ENCODE measurements at regions not wholly inside any gene's neighbourhood (a gene's known extent, or its start where the extent isn't known, plus 50 kb on each side); places are given as distances from the start of the nearest gene placed in this dataset.

GRCh38 chr14:101109347-101109638 is 205.8 kb upstream of the RTL1 start:
- no peaks in the 10 kb centered on the region for H3K9me2 ChIP-seq
- H3K4me2 ChIP-seq, result no peak overlapping the region
- TF ChIP-seq RCOR1 (IDR thresholded peaks at IDR 0.05; ENCODE audit: low read length), result no peak
- no peak for TF ChIP-seq RAD21 (IDR thresholded peaks at IDR 0.05; ENCODE audit: low read length)
- no peak for TF ChIP-seq FOXM1 (IDR thresholded peaks at IDR 0.05; ENCODE audit: low read depth)
- no peak for TF ChIP-seq CTCF (IDR thresholded peaks at IDR 0.05)
- TF ChIP-seq SIN3A (IDR thresholded peaks at IDR 0.05; ENCODE audit: borderline replicate concordance, low read depth, low read length), result no peak
- TF ChIP-seq, protein P1, sequence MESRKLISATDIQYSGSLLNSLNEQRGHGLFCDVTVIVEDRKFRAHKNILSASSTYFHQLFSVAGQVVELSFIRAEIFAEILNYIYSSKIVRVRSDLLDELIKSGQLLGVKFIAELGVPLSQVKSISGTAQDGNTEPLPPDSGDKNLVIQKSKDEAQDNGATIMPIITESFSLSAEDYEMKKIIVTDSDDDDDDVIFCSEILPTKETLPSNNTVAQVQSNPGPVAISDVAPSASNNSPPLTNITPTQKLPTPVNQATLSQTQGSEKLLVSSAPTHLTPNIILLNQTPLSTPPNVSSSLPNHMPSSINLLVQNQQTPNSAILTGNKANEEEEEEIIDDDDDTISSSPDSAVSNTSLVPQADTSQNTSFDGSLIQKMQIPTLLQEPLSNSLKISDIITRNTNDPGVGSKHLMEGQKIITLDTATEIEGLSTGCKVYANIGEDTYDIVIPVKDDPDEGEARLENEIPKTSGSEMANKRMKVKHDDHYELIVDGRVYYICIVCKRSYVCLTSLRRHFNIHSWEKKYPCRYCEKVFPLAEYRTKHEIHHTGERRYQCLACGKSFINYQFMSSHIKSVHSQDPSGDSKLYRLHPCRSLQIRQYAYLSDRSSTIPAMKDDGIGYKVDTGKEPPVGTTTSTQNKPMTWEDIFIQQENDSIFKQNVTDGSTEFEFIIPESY (IDR thresholded peaks at IDR 0.05; ENCODE audit: borderline replicate concordance, low read depth), result no peak
- TF ChIP-seq, protein P2, sequence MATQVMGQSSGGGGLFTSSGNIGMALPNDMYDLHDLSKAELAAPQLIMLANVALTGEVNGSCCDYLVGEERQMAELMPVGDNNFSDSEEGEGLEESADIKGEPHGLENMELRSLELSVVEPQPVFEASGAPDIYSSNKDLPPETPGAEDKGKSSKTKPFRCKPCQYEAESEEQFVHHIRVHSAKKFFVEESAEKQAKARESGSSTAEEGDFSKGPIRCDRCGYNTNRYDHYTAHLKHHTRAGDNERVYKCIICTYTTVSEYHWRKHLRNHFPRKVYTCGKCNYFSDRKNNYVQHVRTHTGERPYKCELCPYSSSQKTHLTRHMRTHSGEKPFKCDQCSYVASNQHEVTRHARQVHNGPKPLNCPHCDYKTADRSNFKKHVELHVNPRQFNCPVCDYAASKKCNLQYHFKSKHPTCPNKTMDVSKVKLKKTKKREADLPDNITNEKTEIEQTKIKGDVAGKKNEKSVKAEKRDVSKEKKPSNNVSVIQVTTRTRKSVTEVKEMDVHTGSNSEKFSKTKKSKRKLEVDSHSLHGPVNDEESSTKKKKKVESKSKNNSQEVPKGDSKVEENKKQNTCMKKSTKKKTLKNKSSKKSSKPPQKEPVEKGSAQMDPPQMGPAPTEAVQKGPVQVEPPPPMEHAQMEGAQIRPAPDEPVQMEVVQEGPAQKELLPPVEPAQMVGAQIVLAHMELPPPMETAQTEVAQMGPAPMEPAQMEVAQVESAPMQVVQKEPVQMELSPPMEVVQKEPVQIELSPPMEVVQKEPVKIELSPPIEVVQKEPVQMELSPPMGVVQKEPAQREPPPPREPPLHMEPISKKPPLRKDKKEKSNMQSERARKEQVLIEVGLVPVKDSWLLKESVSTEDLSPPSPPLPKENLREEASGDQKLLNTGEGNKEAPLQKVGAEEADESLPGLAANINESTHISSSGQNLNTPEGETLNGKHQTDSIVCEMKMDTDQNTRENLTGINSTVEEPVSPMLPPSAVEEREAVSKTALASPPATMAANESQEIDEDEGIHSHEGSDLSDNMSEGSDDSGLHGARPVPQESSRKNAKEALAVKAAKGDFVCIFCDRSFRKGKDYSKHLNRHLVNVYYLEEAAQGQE (IDR thresholded peaks at IDR 0.05; ENCODE audit: low read depth, low read length), result no peak
- TF ChIP-seq EP300 (IDR thresholded peaks at IDR 0.05; ENCODE audit: borderline replicate concordance in 1 of 2, low read depth in 1 of 2, low read length in 1 of 2), result no peak
- no peak for TF ChIP-seq USF2 (IDR thresholded peaks at IDR 0.05; ENCODE audit: borderline replicate concordance, low read depth, low read length)
- TF ChIP-seq GABPA (IDR thresholded peaks at IDR 0.05; ENCODE audit: low read depth), result no peak
- TF ChIP-seq RXRA (IDR thresholded peaks at IDR 0.05; ENCODE audit: borderline replicate concordance, low read depth), result no peak
- TF ChIP-seq FOSL2 (IDR thresholded peaks at IDR 0.05; ENCODE audit: borderline replicate concordance, low read depth), result no peak
- no peak for TF ChIP-seq FOXJ3 (CRISPR knock-in tag; IDR thresholded peaks at IDR 0.05)
- TF ChIP-seq YY1 (IDR thresholded peaks at IDR 0.05; ENCODE audit: low read depth), result no peak
- no peak for TF ChIP-seq RFX5 (IDR thresholded peaks at IDR 0.05; ENCODE audit: low read length)
- ChIA-PET CTCF (interaction anchor here (1.2 kb wide), 1 partner anchor 9 kb away, joined by 3 read pairs; no protein-coding TSS in a partner anchor), POLR2A (no interaction called here)
- no peak overlapping the region for H2AFZ ChIP-seq (ENCODE audit: low read depth)
- WGBS (ENCODE audit: low lambda C conversion rate), result 73% methylated on average over 8 of the region's 8 CpGs
- no peaks in the 10 kb centered on the region for H4K20me1 ChIP-seq (ENCODE audit: insufficient read depth)
- no peak overlapping the region for H3K4me3 ChIP-seq (ENCODE audit: low read depth in 2 of 2, low read length in 1 of 2)
- H3K27ac ChIP-seq (ENCODE audit: low read depth in 2 of 2, low read length in 1 of 2), result no peak overlapping the region; a peak in 1 of 4 replicates
- H3K79me2 ChIP-seq (ENCODE audit: insufficient read depth), result no peaks in the 10 kb centered on the region
- H3K9me3 ChIP-seq, result no peaks in the 10 kb centered on the region
- no peaks in the 10 kb centered on the region for H3K36me3 ChIP-seq (replicated peaks in 1 of 2; ENCODE audit: control insufficient read depth in 1 of 2, insufficient read depth in 2 of 2, low read length in 1 of 2)
- no peaks in the 10 kb centered on the region for H3K27me3 ChIP-seq (ENCODE audit: insufficient read depth)
- no peaks in the 10 kb centered on the region for H3F3A ChIP-seq (replicated peaks; ENCODE audit: insufficient read depth)
- no peak overlapping the region for H3K9ac ChIP-seq
- peaks cover 0 to 25% of the 10 kb centered on the region in 2 experiments; a peak in 1 of 4 replicates for H3K4me1 ChIP-seq (ENCODE audit: control insufficient read depth in 1 of 2, insufficient read depth in 2 of 2, low read depth in 1 of 2, low read length in 1 of 2)
- DNase-seq, result no peak

Measured in SK-N-SH (cell line).